Vagina (tissue), 2 donors: ENCODE measurements at regions not wholly inside any gene's neighbourhood (a gene's known extent, or its start where the extent isn't known, plus 50 kb on each side); places are given as distances from the start of the nearest gene placed in this dataset.

ENCODE experiments used
- DNase-seq, 2 donors: peaks; one replicate each; pipeline ENCODE4 v3.0.0-alpha.2; 2017; ENCODE audit errors: extremely low spot score in 2 of 2
- H3K27ac ChIP-seq: fragments of 200-600 bp; sonication (generic); one replicate; pipeline ENCODE4 v1.5.1; 2019
- H3K27me3 ChIP-seq: fragments of 200-600 bp; sonication (generic); one replicate; pipeline ENCODE4 v1.5.1; 2019
- H3K36me3 ChIP-seq, 2 donors: fragments of 200-600 bp; sonication (generic); one replicate each; pipeline ENCODE4 v1.5.1; 2017 to 2019
- H3K4me1 ChIP-seq: fragments of 200-600 bp; sonication (generic); one replicate; pipeline ENCODE4 v1.5.1; 2019
- H3K4me3 ChIP-seq, 2 donors: fragments of 200-600 bp; sonication (generic); 1 replicate in 1 of 2; 2 replicates in 1 of 2; pipeline ENCODE4 v1.5.1; 2016 to 2019
- H3K9me3 ChIP-seq: fragments of 200-600 bp; sonication (generic); one replicate; pipeline ENCODE4 v1.5.1; 2019
- POLR2A ChIP-seq, 2 donors: fragments of 450-650 bp; IDR thresholded peaks; one replicate each; pipeline ENCODE4 v1.6.1; 2017; ENCODE audit warnings: antibody characterized with exemption in 2 of 2, mild to moderate bottlenecking in 2 of 2, moderate library complexity in 2 of 2
- POLR2AphosphoS5 ChIP-seq, 2 donors: sonication (generic); formaldehyde crosslinking; IDR thresholded peaks; one replicate each; pipeline ENCODE4 v1.9.0; 2017; ENCODE audit warnings: antibody characterized with exemption in 2 of 2, mild to moderate bottlenecking in 2 of 2, low read depth in 1 of 2; ENCODE audit not compliant: insufficient read depth in 1 of 2
- intact Hi-C: fragments of 100-400 bp; cut with DNase I; formaldehyde crosslinking; loops from one replicate; pipeline ENCODE4 v1.15.1; 2023
- TF ChIP-seq, protein P1 (sequence below), 3 experiments: fragments of 450-650 bp in 2 of 3; fragments of 200-600 bp in 1 of 3; sonication (generic) in 1 of 3; IDR thresholded peaks; one replicate each; pipeline ENCODE4 v1.5.1; 2017 to 2019; ENCODE audit warnings: antibody characterized with exemption in 3 of 3, mild to moderate bottlenecking in 2 of 3, moderate library complexity in 2 of 3

DNA sequence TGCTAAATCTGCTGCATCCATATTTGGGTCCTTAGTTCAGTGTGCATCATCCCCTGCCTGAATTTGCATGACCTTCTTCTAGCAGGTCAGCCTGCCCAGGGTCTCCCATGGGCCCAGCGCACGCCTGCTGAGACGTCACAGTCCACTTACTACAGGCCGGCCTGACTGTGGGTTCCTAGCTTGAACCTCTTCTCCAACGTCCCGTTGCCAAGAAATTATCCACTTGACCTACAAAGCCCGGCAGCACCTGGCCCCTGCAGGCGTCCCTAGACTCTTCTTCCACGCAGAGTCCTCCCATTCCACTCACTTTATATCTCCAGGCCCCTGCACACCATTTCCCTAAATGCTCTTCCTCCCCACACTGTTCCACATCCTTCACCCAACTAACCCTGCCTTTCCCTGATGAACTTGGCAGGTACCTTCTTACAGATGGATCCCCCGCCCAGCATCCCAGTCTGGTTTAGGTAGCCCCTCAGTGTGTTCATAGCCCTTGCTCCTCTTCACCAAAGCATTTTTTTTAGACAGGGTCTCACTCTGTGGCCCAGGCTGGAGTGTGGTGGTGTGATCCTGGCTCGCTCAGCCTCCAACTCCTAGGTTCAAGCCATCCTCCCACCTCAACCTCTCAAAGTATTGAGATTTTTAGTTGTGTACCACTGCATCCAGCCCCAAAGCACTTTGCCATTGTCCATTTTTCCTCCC lies 155.0 kb upstream of the SOX1 start:
- peak; percentile 62 to 82 for DNase-seq
- intact Hi-C loops, result no loop called here
- no peaks in the 10 kb centered on the region for H3K36me3 ChIP-seq
- H3K9me3 ChIP-seq, result no peaks in the 10 kb centered on the region
- no peaks in the 10 kb centered on the region for H3K27me3 ChIP-seq
- TF ChIP-seq POLR2AphosphoS5 (IDR thresholded peaks at IDR 0.05; ENCODE audit: insufficient read depth in 1 of 2, low read depth in 1 of 2), result no peak
- no peak overlapping the region for H3K27ac ChIP-seq
- H3K4me1 ChIP-seq, result no peaks in the 10 kb centered on the region
- no peak overlapping the region for H3K4me3 ChIP-seq

DNA sequence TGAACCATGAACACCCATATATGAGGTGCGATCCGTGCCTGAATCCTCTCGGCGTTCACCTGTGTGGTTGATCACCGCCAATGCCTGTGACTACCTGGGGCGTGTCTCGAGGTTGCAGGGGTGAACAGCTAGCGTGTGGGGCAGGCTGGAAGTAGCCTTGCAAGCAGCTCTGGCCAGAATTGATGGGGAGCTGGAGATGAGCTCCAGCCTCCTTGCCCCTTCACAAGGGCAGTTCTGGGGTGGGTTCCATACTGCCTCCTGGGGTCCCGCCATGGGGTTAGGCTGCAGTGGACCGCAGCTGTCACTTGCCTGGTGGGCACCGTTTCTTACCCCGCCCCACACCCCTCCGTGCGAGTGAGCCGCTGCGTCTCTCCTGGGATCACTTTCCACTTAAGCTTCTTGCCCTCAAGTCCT lies 154.5 kb upstream of the SOX1 start:
- H3K4me1 ChIP-seq, result no peaks in the 10 kb centered on the region
- DNase-seq, result peak; percentile 28 to 83
- H3K36me3 ChIP-seq, result no peaks in the 10 kb centered on the region
- TF ChIP-seq POLR2A (IDR thresholded peaks at IDR 0.05) (no peak), POLR2AphosphoS5 (IDR thresholded peaks at IDR 0.05; ENCODE audit: insufficient read depth in 1 of 2, low read depth in 1 of 2) (no peak)
- TF ChIP-seq, protein P1, sequence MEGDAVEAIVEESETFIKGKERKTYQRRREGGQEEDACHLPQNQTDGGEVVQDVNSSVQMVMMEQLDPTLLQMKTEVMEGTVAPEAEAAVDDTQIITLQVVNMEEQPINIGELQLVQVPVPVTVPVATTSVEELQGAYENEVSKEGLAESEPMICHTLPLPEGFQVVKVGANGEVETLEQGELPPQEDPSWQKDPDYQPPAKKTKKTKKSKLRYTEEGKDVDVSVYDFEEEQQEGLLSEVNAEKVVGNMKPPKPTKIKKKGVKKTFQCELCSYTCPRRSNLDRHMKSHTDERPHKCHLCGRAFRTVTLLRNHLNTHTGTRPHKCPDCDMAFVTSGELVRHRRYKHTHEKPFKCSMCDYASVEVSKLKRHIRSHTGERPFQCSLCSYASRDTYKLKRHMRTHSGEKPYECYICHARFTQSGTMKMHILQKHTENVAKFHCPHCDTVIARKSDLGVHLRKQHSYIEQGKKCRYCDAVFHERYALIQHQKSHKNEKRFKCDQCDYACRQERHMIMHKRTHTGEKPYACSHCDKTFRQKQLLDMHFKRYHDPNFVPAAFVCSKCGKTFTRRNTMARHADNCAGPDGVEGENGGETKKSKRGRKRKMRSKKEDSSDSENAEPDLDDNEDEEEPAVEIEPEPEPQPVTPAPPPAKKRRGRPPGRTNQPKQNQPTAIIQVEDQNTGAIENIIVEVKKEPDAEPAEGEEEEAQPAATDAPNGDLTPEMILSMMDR (IDR thresholded peaks at IDR 0.05), result no peak
- H3K4me3 ChIP-seq, result no peak overlapping the region
- no peaks in the 10 kb centered on the region for H3K27me3 ChIP-seq
- intact Hi-C loops, result no loop called here
- H3K9me3 ChIP-seq, result no peaks in the 10 kb centered on the region
- no peak overlapping the region for H3K27ac ChIP-seq

DNA sequence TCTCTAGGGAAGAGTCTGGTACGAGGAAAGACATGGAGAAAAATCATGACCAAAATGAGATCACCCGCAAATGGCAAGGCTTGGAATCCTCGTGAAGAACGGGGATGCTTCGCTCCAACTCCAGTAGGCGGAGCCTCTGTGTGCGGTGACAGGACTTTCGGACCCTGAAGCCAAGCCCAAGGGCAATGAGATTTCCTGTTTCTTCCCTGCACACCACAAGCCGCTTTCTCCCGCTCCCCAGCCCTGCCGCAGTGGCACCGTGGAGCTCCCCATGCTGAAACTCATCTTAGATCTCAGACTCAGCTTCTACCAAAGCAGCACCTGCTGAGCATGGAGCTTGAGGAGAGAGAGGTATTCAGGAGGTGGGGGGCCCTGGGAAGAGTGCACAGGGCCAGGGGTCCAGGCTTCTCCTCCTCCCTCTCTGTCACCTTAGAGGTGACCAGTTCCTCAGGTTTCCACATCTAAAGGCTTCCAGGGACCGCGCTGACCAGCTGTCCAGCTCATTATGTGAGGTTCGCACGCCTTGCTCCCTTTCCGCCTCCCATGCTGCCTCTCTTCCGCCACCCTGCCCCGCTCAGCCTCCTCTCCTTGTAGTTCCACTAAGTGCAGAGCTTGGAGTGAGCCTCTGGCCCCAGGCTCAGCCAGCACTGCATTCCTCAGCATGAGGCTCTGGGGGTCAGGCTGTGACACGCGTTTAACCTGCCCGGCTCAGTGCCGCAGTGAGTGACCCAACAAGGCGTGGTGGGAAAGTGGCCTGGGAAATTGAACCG lies 153.8 kb upstream of the SOX1 start:
- TF ChIP-seq POLR2AphosphoS5 (IDR thresholded peaks at IDR 0.05; ENCODE audit: insufficient read depth in 1 of 2, low read depth in 1 of 2) (no peak), POLR2A (IDR thresholded peaks at IDR 0.05) (no peak)
- TF ChIP-seq, protein P1 (IDR thresholded peaks at IDR 0.05), result no peak
- Histone ChIP-seq H3K27ac (no peak overlapping the region), H3K36me3 (no peaks in the 10 kb centered on the region), H3K9me3 (no peaks in the 10 kb centered on the region), H3K4me3 (no peak overlapping the region), H3K27me3 (no peaks in the 10 kb centered on the region), H3K4me1 (no peaks in the 10 kb centered on the region)
- DNase-seq, result peak; percentile 76 to 92
- intact Hi-C loops, result no loop called here

DNA sequence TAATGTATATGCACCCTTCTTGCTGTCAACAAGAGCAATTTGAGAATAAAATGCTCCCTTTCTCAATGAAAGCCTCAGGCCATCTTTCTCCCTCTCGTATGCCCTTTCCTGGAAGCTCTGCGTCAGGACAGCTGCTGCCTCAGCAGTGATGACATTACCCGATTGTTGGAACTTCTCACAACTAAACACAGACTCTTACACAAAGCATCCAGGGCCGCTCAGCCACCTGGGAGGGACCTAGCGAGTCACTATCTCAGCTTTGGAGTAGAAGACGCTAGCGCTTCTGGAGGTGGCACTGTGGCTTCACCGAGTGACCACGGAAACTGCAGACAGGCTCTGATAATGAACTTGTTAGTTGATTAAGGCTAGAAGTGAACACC lies 153.2 kb upstream of the SOX1 start:
- Histone ChIP-seq H3K4me3 (no peak overlapping the region), H3K36me3 (no peaks in the 10 kb centered on the region), H3K27ac (no peak overlapping the region), H3K4me1 (no peaks in the 10 kb centered on the region), H3K9me3 (no peaks in the 10 kb centered on the region), H3K27me3 (no peaks in the 10 kb centered on the region)
- TF ChIP-seq, protein P1 (IDR thresholded peaks at IDR 0.05), result no peak
- no peak for TF ChIP-seq POLR2A (IDR thresholded peaks at IDR 0.05)
- peak; percentile 34 to 61 for DNase-seq
- intact Hi-C loops, result no loop called here

DNA sequence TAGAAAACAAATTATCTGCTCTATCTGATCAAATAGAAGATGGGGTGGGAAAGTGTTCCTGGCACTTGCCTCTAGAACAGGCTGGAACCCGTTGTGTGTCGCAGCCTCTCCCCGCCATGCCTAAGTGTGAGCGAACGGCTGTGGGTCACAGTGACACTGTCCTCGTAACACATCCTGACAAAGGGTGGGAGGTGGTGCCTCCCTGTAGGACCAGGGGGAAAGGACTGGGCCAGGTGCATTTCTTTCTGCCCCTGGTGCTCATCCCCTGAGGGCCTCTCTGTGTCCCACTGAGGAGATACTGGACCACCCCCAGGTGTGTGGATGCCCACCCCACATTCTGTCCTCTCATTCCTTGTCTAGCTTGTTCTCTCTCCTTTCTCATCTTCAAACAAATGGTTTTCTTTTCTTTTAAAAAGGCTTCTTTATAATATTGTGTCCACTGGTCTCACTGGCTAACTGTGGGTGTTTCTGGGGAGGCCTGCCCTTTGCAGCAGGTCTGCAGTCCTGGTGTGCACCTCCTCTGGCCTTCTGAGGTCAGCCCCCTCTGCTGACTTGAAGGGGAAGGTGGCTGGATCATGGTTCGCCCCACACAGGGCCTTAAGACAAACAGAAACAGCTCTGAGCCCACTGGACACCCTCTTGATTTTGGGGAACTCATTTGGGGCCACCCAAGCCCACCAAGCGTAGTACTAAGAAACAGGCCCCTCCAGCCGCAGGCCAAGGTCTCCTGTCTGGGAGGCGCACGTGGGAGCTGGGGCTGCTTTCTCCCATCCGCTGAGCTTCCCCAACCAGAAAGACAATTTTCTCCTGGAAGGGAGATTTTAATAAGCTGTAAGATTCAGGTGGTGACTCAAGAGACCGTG lies 152.5 kb upstream of the SOX1 start:
- DNase-seq, result peak; percentile 52 to 58
- Histone ChIP-seq H3K27ac (no peak overlapping the region), H3K4me3 (no peak overlapping the region), H3K4me1 (no peaks in the 10 kb centered on the region), H3K27me3 (no peaks in the 10 kb centered on the region), H3K9me3 (no peaks in the 10 kb centered on the region), H3K36me3 (no peaks in the 10 kb centered on the region)
- TF ChIP-seq POLR2AphosphoS5 (IDR thresholded peaks at IDR 0.05; ENCODE audit: insufficient read depth in 1 of 2, low read depth in 1 of 2) (no peak), POLR2A (IDR thresholded peaks at IDR 0.05) (no peak)
- intact Hi-C loops, result no loop called here
